Superior temporal gyrus (tissue), 1 donor: ENCODE measurements at regions not wholly inside any gene's neighbourhood (a gene's known extent, or its start where the extent isn't known, plus 50 kb on each side); places are given as distances from the start of the nearest gene placed in this dataset.

Source experiments
- DNase-seq: peaks from one replicate; pipeline ENCODE4 v3.0.0-alpha.2; 2016; ENCODE audit errors: extremely low spot score

- DNase-seq = no peak
Measured at GRCh38 chr2:120976501-120977307, 241.0 kb downstream of the GLI2 start.

- DNase-seq = no peak
Measured at GRCh38 chr2:120977582-120978358, 242.1 kb downstream of the GLI2 start.

GRCh38 chr2:120978359-120979050 lies 242.8 kb downstream of the GLI2 start:
- DNase-seq = no peak

GRCh38 chr2:120979398-120979797 lies 243.7 kb downstream of the GLI2 start:
- DNase-seq = no peak

- no peak for DNase-seq
Measured at GRCh38 chr2:120979921-120980320, 244.3 kb downstream of the GLI2 start.

GRCh38 chr2:120981443-120981842 lies 245.8 kb downstream of the GLI2 start:
- no peak for DNase-seq

- DNase-seq = no peak
Measured at GRCh38 chr2:120982598-120982997, 246.9 kb downstream of the GLI2 start.

GRCh38 chr2:120983344-120983743 lies 247.7 kb downstream of the GLI2 start:
- no peak for DNase-seq

- DNase-seq = no peak
Measured at GRCh38 chr2:120984046-120984445, 248.4 kb downstream of the GLI2 start.

GRCh38 chr2:120984452-120985173 lies 248.9 kb downstream of the GLI2 start:
- DNase-seq = no peak

- no peak for DNase-seq
Measured at GRCh38 chr2:120985174-120985996, 249.7 kb downstream of the GLI2 start.

GRCh38 chr2:120985997-120986651 lies 250.5 kb downstream of the GLI2 start:
- no peak for DNase-seq

- no peak for DNase-seq
Measured at GRCh38 chr2:120986898-120987650, 251.4 kb downstream of the GLI2 start.

GRCh38 chr2:120988051-120988699 lies 252.5 kb downstream of the GLI2 start:
- no peak for DNase-seq

GRCh38 chr2:120988700-120989511 lies 253.2 kb downstream of the GLI2 start:
- no peak for DNase-seq

- DNase-seq = no peak
Measured at GRCh38 chr2:120989512-120990441, 254.1 kb downstream of the GLI2 start.

GRCh38 chr2:120990451-120990871 lies 254.8 kb downstream of the GLI2 start:
- DNase-seq = no peak
